GM21447 (cell line): ENCODE measurements at regions not wholly inside any gene's neighbourhood (a gene's known extent, or its start where the extent isn't known, plus 50 kb on each side); places are given as distances from the start of the nearest gene placed in this dataset.
"Not testable (repeated sequence)": the region's sequence is repeated elsewhere in the genome, so short reads cannot be mapped to it uniquely, and the experiment has no call there.

ENCODE experiments used
- ATAC-seq: cut with Tn5 transposase; IDR thresholded peaks from one replicate; pipeline ENCODE4 v1.9.1; 2021; ENCODE audit not compliant: unreplicated experiment

DNA sequence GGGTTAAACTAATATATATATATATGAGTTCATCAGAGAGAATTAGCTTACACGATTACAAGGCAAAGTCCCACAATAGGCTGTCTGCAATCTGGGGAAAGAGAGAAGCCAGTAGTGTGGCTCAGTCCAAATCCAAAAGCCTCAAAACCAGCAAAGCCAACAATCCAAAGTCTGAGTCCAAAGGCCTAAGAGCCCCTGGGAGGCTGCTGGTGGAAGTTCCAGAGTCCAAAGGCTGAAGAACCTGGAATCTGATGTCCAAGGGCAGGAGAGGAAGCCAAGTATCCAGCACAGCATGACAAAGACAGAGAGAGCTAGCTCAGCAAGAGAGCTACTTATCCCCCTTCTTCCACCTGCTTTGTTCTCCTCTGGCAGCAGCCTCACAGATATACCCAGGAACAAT, 274.7 kb upstream of the ID4 start:
- ATAC-seq: no peak

DNA sequence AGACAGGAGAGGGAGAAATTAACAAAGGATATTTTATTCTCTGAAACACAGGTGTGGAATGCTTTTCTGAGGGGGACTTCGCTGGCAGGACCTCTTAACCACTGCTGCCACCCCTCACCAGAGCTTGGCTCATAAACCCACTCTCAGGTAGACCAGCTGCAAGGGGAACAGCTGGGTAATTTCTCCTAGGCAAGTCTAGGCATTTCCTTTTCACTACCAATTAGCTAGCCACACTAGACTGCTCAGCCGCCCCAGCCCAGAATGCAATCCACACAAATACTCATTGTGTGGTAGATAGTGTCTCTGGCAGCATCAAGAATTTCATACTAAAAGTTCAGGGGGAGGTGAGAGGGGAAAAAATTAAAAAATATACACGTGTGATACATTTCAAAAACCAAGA, 267.6 kb upstream of the ID4 start:
- ATAC-seq: no peak

DNA sequence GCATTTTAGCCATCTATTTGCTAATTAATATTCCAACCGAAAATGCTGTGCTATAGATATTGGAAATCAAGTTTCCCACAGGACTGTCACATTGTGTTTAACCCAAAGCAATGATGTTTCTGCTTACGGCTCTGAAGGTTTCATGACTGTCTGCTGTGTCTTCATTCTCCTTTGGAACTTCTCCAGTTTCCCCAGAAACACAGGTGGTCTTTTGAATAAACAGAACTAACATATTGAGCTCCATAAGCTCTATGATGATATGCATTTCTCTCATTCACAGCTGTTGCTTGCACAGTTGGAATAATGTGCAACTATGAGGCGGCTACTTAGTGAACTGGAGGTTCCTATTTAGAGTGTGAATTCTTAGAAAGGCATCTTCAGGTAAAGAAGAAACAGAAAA, 266.0 kb upstream of the ID4 start:
- no peak for ATAC-seq

DNA sequence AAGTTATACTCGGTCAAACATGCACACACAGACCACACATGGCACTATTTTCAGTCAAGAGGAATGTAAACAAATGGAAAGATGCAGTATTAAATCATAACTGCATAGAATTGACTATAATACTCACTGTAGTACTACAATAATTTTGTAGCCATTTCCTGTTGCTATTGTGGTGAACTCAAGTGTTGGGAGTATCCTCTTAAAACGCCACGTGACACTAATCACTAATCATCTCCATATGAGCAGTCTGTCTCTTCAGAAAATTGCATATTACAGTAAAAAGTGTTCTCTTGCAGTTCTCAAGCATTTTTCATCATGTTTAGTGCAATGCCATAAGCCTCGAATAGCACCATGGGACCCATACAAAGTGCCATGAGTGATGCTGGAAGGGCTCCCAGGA, 258.7 kb upstream of the ID4 start:
- no peak for ATAC-seq

DNA sequence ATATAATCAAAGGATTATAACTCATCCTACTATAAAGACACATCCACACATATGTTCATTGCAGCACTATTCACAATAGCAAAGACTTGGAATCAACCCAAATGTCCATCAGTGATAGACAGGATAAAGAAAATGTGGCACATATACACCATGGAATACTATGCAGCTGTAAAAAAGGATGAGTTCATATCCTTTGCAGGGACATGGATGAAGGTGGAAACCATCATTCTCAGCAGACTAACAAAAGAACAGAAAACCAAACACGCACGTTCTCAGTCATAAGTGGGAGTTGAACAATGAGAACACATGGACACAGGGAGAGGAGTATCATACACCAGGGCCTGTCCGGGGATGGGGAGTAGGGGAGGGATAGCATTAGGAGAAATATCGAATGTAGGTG, 253.0 kb upstream of the ID4 start:
- not testable (repeated sequence) for ATAC-seq

DNA sequence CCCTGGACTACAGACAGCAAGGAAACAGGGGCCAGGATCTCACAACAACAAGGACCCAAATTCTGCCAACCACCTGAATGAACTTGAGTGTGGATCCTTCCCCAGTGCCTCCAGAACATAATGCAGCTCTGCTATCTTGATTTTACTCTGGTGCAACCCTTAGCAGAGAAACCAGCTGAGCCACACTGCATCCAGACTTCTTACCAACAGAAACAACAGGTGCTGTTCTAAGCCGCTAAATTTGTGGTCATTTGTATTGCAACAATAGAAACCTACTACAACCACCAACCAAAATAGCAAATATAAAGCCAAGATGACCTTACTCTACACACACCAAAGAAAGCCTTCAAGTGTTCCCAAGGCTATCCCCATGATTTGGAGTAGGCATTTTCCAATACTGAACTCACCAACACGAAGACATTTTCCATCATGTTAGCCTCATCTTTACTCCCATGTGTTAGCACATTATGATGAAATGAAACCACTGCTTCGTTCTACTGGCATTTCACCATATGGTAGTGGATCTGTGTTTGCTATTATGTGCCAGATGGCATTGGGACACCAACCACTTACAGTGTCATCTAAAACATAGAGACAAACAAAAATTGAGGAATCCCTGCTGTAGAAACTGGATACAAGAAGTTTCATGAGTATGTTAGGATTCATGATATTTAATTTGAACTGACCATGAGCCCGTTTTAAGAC, 249.8 kb upstream of the ID4 start:
- no peak for ATAC-seq

DNA sequence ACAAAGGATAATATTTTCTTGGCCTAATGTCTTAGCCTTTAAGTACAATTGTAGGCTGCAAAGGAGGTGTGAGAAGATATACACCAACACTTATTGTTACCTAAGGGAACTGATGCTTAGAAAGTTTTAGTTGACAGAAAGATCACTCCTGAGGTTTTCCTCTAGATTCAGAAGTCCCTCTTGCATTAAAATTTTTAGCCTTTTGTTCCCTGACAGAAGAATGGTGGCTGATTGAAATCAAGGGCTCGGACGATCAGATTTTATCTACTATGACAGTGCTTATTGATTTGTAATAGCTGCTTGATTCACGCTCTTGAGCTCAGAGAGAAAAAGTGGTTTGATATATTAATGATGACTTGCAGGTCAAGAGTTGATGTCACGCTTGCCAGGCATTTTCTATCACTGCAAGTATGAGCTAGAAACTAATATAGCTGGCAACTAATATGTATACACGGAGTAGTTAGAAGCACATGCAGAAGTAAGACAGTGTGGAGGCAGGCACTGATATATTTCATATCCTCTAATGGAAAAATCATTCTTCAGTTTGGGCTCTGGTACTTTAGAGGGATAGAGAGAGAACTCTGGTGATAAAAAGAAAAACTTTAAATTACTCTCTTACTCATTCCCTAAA, 246.6 kb upstream of the ID4 start:
- ATAC-seq: no peak

DNA sequence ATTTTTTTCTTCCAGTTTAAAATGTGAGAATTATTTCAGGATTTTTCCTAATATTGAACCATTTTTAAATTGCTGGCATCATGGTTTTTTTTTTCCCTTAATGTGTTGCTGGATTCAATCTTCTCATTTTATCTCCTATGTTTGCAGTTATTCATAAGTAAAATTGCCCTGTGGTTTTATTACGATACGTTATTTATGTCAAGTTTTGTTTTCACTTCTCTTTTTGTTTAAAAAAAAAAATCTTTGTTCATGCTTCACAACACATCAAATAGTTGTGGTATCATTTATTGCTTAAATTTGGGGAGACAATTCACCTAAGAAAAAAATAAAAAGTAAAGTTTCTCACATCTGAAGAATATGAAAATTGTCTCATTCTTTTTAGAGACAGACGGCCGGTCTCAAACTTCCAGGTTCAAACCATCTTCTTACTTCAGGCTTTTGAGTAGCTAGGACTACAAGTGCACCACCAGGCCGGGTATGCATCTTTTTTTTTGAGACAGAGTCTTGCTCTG, 239.3 kb upstream of the ID4 start:
- no peak for ATAC-seq

DNA sequence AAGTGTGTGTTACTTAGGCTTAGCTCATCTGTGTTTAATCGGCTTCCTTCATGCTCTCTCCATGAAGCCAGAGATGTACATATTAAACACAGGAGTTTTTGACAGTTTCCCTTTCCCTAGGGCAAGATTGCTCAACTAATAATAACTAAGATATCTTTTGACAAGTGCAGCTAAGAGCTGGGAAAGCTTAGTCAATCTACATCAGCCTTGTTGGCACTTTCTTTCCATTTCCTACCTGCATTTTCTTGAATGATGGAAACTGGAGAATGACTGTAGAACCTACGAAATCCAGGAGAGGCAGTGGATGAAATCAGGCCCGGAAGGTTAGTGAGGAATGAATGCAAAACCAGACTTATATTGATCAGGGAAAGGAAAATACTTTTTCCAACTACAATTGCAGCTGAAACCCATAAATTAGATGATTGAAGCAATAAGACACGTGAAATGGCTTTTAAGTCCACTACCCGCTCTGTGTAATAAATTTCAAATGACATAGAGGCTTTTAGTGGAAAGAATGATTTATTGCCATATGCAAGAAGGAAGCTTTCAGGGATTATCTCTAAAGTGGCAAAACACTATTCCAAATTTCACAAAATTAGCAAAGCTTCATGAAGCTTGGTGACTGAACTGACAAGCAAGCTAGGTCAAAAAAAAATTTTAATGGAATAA, 237.2 kb upstream of the ID4 start:
- ATAC-seq: no peak

DNA sequence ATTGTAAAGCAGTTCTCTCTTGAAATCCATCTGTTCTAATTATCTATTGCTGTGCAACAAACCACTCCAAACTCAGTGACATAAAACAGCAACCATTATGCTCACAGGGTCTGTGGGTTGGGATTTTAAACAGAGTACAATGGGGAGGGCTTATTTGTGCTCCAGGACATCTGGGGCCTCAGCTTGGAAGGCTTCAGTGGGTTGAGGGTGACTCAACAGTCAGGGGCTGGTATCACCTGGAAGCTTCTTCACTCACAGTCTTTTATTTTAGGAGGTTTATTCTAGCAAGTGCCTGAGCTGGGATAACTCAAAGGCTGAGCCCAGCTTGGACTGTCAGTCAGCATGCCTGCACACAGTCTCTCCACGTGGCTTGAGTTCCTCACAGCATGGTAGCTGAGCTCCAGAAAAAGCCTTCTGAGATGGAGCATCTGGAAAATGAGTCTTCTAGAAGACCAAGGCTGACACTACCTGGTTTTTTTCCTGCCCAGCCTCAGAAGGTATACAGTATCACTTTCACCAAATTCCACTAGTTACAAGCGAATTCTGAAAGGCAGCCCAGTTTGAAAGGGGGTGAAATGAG, 234.6 kb upstream of the ID4 start:
- ATAC-seq: no peak

DNA sequence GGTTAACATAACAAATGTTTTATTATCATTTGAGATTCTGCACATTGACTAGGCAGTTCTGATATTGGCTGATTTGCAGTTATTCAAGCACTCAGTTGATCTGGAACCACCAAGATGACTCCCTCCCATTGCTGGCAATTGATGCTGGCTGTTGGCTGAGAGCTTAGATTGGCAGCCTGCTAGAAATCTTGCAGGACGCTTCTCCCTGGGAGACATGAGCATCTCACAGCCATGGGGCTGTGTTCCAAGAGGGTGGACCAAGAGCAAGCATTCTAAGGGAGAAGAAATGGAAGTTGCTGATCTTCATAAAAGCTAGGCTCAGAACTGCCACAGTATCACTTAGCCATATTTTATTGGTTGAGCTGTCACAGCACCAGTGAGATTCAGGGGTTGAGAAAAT, 233.4 kb upstream of the ID4 start:
- no peak for ATAC-seq

DNA sequence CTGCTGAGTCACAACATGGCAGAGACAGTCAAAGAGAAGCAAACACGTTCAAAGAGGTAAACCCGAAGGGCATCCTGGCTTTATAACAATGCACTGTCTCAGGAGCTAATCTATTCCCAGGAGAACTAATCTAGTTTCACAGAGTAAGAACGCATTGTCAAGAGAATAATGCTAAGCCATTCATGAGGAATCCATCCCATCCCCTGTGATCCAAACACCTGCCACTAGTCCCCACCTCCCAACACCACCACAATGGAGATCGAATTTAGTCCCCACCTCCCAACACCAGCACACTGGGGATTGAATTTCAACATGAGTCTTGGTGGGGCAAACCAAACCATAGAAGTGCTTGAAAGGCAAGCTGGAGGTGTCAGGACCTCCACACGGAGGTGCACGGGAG, 231.5 kb upstream of the ID4 start:
- ATAC-seq: no peak

DNA sequence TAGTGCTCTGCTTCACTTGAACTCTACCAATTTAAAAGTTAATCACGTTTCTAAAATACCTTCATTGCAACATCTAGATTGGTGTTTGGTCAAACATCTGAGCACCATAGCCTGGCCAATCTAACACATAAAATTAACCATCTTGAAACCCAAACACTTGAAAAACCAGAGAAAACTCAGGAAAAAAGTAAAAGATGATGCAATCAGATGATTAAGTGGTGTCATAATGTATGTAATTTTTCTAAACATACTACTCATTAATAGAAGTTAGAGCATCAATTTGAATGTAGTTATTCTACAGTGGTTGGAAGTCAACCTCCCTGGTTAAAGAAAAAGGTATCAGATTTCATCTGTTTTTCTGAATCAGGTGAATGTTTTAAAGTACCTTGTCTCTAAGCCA, 228.6 kb upstream of the ID4 start:
- no peak for ATAC-seq

DNA sequence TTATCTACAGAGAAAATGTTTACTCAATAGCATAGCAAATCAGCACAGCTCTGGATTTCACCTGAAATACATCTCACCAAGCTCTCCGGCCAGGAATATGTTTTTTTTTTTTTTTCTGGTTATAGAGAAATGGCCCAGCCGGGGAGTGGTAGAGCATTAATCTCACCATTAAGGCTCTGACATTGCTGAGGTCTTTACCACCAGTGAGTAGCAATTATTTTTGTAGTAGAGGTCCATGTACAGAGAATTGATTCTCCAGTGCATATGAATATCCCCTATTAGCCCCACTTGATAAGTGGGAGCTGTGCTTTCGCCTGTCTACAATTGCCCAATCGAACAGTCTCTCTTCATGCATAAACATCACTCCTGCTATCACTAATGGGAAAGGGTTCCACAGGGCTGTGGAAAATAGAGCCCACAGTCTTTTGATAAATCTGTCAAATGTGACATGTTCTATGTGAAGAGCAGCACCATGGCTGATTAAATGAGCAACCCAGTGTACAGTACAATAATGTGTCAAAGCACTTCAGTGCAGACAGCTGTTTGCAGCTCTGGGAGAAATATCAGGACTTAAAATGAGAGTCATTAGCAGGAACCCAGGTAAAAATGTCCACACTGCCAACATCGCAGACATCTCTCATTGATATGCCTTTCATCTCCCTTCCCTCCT, 227.1 kb upstream of the ID4 start:
- no peak for ATAC-seq

DNA sequence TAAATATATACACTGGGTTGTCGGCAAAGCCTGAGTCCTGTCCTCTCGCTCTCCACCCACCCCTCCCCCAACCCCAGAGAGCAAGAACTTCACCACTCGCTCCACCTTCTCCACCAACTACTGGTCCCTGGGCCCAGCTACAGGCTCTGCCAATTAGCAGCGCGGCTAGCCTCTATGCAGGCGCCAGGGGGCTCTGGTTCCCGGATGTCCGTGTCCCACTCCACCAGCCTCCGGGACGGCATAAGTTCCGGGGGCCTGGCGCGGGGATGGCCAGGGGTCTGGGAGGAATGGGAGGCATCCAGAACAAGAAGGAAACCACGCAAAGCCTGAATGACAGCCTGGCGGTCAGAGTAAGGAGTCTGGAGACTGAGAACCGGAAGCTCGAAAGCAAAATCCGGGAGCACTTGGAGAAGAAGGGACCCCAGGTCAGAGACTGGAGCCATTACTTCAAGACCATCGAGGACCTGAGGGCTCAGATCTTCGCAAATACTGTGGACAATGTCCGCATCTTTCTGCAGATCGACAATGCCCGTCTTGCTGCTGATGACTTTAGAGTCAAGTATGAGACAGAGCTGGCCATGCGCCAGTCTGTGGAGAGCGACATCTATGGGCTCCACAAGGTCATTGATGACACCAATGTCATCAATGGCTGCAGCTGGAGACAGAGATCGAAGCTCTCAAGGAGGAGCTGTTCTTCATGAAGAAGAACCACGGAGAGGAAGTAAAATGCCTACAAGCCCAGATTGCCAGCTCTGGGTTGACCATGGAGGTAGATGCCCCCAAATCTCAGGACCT, 224.3 kb upstream of the ID4 start:
- not testable (repeated sequence) for ATAC-seq

DNA sequence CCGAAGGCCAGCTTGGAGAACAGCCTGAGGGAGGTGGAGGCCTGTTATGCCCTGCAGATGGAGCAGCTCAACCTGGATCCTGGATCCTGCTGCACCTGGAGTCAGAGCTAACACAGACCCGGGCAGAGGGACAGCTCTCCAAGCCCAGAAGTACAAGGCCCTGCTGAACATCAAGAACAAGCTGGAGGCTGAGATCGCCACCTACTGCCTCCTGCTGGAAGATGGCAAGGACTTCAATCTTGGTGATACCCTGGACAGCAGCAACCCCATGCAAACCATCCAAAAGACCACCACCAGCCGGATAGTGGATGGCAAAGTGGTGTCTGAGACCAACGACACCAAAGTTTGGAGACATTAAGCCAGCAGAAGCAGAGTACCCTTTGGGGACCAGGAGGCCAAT, 223.5 kb upstream of the ID4 start:
- ATAC-seq: no peak

DNA sequence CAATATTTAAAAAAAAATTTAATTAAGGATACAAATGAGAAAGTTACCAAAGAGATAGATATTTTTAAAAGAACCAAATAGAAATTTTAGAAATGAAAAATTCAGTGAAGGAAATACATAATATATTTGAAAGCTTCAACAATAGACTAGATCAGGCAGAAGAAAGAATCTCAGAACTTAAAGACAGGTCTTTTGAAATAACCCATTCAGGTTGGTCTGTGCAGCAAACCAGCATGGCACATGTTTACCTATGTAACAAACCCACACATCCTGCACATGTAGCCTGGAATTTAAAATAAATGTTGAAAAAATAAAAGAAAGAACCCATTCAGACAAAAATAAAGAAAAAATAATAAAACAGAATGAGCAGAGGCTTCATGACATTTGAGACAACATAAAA, 221.1 kb upstream of the ID4 start:
- no peak for ATAC-seq

DNA sequence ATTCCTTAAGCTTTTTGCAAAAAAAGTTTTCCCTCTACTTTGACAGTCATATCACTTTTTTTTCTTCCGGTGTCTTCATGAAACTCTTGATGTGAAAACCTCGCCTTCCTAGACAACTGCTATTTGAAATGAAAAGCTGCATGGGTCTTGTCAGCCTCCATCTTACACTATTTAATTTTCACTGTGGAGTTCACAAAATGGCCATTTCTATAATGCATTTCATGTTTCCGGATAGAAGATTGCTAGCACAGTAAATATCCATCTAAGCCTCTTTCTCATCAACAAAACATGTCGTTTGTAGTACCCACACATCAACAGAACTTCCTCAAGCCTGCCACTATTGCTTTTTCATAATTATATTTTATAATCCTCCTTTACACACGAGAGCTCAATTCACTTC, 204.9 kb upstream of the ID4 start:
- no peak for ATAC-seq

DNA sequence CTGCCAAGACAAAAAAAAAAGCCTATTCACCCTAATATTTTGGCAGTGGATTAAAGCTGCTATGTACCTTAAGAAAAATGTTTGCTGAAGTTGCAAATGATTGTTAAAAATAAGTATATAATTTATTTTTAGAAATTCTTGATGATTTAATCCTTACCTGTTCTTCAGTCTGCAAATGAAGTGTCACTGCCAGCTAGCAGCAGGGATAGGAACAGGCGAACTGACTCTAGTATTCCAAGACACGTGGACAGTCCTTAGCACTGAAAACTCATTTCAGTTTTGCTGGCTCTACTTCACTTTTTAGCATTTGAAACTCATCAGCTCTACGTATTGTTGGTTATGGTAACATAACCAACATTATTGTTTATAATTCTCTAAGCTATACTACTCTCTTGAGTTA, 204.4 kb upstream of the ID4 start:
- no peak for ATAC-seq

DNA sequence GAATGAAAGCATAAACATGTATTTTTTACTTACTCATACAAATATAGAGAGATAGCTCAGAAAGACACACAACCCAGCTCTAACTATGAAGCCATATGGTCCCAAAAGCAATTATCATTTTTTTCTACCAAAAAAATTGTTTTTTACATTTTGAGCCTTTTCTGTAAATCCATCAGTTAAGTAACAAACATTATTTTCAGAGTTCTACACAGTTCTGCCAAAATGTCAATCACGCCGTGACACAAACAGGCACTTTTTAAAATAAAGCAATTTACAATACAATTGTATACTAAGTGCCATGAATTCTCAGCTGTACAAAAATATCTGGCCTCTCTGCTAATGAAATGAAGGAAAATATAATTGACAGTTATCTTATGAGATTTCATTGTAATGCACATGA, 201.4 kb upstream of the ID4 start:
- no peak for ATAC-seq

DNA sequence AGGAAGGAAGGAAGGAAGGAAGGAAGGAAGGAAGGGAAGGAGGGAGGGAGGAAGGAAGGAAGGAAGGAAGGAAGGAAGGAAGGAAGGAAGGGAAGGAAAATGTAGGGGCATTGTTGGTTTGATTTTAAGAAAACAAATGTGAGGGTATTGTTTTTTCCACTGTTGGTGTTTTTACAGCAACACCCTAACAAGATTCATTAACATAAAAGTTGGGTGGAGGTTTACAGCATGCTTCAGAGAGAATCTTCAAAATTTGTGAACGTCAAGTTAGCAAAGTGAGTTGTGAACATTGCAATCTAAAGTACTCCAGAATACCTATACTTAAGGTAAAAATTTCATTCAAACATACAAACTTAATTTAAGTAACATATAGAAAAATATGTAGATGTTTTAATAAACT, 200.2 kb upstream of the ID4 start:
- no peak for ATAC-seq
